ENCODE measurements at regions not wholly inside any gene's neighbourhood (a gene's known extent, or its start where the extent isn't known, plus 50 kb on each side); places are given as distances from the start of the nearest gene placed in this dataset.

- H3K4me1 Mint-ChIP-seq (ENCODE audit: low read depth): no peaks in the 10 kb centered on the region
- H3K27ac Mint-ChIP-seq: no peak overlapping the region
- no peaks in the 10 kb centered on the region for H3K9me3 Mint-ChIP-seq
- H3K36me3 Mint-ChIP-seq (ENCODE audit: insufficient read depth in 2 of 2): no peaks in the 10 kb centered on the region
- H3K4me3 Mint-ChIP-seq: no peak overlapping the region
- ATAC-seq (replicated peaks in 1 of 2): no peak
- H3K27me3 Mint-ChIP-seq (ENCODE audit: low read depth): no peaks in the 10 kb centered on the region
- no peak for DNase-seq
These were observed 73.5 kb upstream of the EMCN start for GRCh38 chr4:100591161-100591876.

GRCh38 chr4:100590325-100590724 is 72.5 kb upstream of the EMCN start:
- no peaks in the 10 kb centered on the region for H3K36me3 Mint-ChIP-seq (ENCODE audit: insufficient read depth in 2 of 2)
- ATAC-seq (replicated peaks in 1 of 2): peak; percentile 54 to 70
- H3K4me1 Mint-ChIP-seq (ENCODE audit: low read depth): no peaks in the 10 kb centered on the region
- H3K27me3 Mint-ChIP-seq (ENCODE audit: low read depth): no peaks in the 10 kb centered on the region
- no peak overlapping the region for H3K27ac Mint-ChIP-seq
- H3K9me3 Mint-ChIP-seq: no peaks in the 10 kb centered on the region
- peak overlapping the region in 1 of 2 donors; percentile 36 for H3K4me3 Mint-ChIP-seq
- no peak for DNase-seq

GRCh38 chr4:100588076-100588475 is 70.3 kb upstream of the EMCN start:
- DNase-seq (no peak), ATAC-seq (replicated peaks in 1 of 2) (no peak)
- Mint-ChIP-seq H3K36me3 (ENCODE audit: insufficient read depth in 2 of 2) (no peaks in the 10 kb centered on the region), H3K27ac (no peak overlapping the region), H3K4me3 (no peak overlapping the region), H3K27me3 (ENCODE audit: low read depth) (peaks cover 14% of the 10 kb centered on the region), H3K4me1 (ENCODE audit: low read depth) (no peaks in the 10 kb centered on the region), H3K9me3 (peaks cover 0 to 2% of the 10 kb centered on the region in 2 donors)

- no peak for DNase-seq
- Mint-ChIP-seq H3K36me3 (ENCODE audit: insufficient read depth in 2 of 2) (no peaks in the 10 kb centered on the region), H3K4me1 (ENCODE audit: low read depth) (peaks cover 10% of the 10 kb centered on the region), H3K27me3 (ENCODE audit: low read depth) (peaks cover 22% of the 10 kb centered on the region), H3K4me3 (no peak overlapping the region), H3K9me3 (peaks cover 0 to 2% of the 10 kb centered on the region in 2 donors), H3K27ac (no peak overlapping the region)
- no peak for ATAC-seq (replicated peaks in 1 of 2)
These were observed 64.3 kb upstream of the EMCN start for GRCh38 chr4:100582146-100582545.

GRCh38 chr4:100581337-100581736 is 63.5 kb upstream of the EMCN start:
- Mint-ChIP-seq H3K9me3 (peaks cover 0 to 2% of the 10 kb centered on the region in 2 donors), H3K4me1 (ENCODE audit: low read depth) (peaks cover 10% of the 10 kb centered on the region), H3K36me3 (ENCODE audit: insufficient read depth in 2 of 2) (no peaks in the 10 kb centered on the region), H3K27ac (no peak overlapping the region), H3K27me3 (ENCODE audit: low read depth) (peaks cover 22% of the 10 kb centered on the region), H3K4me3 (no peak overlapping the region)
- peak; percentile 71 to 83 for ATAC-seq (replicated peaks in 1 of 2)
- peak; percentile 0 to 5 for DNase-seq

GRCh38 chr4:100576570-100576969 is 58.7 kb upstream of the EMCN start:
- no peak overlapping the region for H3K4me3 Mint-ChIP-seq
- H3K9me3 Mint-ChIP-seq: no peaks in the 10 kb centered on the region
- peaks cover 5% of the 10 kb centered on the region for H3K4me1 Mint-ChIP-seq (ENCODE audit: low read depth)
- no peaks in the 10 kb centered on the region for H3K27me3 Mint-ChIP-seq (ENCODE audit: low read depth)
- no peaks in the 10 kb centered on the region for H3K36me3 Mint-ChIP-seq (ENCODE audit: insufficient read depth in 2 of 2)
- H3K27ac Mint-ChIP-seq: no peak overlapping the region
- ATAC-seq (replicated peaks in 1 of 2) (no peak), DNase-seq (no peak)

- ATAC-seq (replicated peaks in 1 of 2) (no peak), DNase-seq (no peak)
- no peak overlapping the region for H3K27ac Mint-ChIP-seq
- peaks cover under 1% of the 10 kb centered on the region for H3K4me1 Mint-ChIP-seq (ENCODE audit: low read depth)
- H3K27me3 Mint-ChIP-seq (ENCODE audit: low read depth): no peaks in the 10 kb centered on the region
- no peak overlapping the region for H3K4me3 Mint-ChIP-seq
- H3K36me3 Mint-ChIP-seq (ENCODE audit: insufficient read depth in 2 of 2): no peaks in the 10 kb centered on the region
- H3K9me3 Mint-ChIP-seq: no peaks in the 10 kb centered on the region
These were observed 56.8 kb upstream of the EMCN start for GRCh38 chr4:100574607-100575006.

- DNase-seq: no peak
- Mint-ChIP-seq H3K27me3 (ENCODE audit: low read depth) (no peaks in the 10 kb centered on the region), H3K4me3 (peak overlapping the region in 1 of 2 donors; percentile 6), H3K4me1 (ENCODE audit: low read depth) (peaks cover 30% of the 10 kb centered on the region), H3K36me3 (ENCODE audit: insufficient read depth in 2 of 2) (no peaks in the 10 kb centered on the region), H3K9me3 (no peaks in the 10 kb centered on the region), H3K27ac (peak overlapping the region; percentile 20)
- peak; percentile 73 to 76 for ATAC-seq (replicated peaks in 1 of 2)
These were observed 51.4 kb upstream of the EMCN start for GRCh38 chr4:100569196-100569595.

Data from activated T-cell treated with anti-CD3 and anti-CD28 coated beads, Interleukin-2, amount 50 U/mL, for 72 hours (primary cell).